GM18909 (cell line): ENCODE measurements at regions not wholly inside any gene's neighbourhood (a gene's known extent, or its start where the extent isn't known, plus 50 kb on each side); places are given as distances from the start of the nearest gene placed in this dataset.

Source experiments
- ATAC-seq: cut with Tn5 transposase; IDR thresholded peaks from one replicate; pipeline ENCODE4 v1.9.1; 2021; ENCODE audit warnings: mild to moderate bottlenecking; ENCODE audit not compliant: unreplicated experiment, poor library complexity

DNA sequence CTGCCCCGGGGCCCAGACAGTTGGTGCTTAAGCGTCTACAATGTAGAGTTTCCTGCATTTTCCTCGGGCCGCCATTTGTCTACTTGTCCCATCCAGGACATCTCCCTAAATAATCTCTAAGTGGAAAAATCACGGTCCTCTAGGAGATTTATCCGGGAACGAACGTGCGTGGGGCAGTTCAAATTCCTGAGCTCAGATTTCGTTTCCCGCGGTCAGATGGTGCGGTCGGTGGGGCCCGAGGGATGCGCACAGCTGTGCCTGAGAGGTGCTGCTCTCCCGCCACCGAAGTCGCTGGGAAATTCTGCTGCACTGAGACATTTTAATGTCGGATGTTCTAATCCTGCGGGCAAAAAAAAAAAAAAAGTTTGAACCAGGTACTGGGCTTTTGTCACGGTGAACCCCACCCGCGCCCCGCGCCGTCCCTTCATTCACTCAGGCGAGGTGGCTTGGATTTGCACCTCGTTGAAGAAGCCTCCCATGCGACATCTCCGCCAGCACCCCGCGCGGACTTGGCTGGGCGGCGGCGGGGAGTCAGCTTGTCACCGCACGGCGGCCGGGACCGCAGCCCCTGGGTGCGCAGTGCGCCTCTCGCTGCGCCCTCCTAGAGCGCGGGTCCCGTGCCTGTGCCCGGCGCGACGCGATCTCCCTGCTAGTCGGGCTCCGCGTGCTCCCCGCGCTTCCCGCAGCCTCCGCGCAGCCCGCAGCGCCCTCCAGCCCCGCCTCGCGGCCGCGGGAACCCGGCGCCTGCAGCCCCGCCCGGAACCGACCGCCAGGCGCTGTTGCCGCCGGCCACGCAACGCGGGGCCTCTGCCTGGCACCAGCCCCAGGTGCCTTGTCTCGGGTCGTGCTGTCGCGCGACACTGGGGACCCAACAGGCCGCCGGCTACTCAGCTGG is 191.9 kb upstream of the TCF4 start:
- peak; percentile 42 for ATAC-seq

DNA sequence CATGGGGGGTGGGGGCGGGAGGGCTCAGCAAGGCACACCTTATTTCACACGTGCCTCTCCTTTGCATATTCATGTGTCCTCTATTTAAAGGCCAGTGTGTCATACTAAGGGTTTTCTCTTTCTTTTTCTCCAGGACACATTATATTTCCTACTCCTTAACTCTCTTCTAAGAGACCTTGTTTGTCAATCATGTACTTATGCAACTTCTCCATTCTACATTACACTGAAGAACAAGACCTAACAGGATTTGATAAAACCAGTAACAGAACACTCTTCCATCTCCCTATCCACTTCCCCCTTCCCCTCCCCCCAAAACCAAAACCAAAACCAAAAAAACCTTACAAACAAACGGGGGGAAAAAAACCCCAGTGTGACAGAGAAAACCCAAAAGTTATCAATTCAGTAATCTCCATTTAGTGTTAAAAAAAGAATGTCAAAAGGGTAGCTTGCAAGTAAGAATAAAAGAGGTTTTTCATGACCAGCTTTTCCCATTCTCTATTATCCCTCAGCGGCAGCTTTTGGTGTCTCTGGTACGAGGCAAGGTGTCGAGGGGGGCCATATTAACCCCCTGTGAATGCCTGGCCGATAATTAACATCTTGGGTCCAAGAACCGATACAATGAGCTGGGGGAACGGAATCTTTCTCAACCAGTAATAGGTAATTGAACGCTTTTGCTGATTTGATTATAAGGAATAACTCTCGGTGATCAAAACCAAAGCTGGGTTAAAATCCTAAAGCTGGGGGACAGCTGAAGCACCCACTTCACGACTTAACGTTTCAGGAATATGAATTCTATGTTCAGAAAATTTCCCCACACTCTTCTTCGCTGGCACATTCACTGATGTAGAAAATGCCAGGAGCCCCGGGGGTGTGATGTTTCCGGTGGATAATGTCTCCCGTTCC is 191.0 kb upstream of the TCF4 start:
- ATAC-seq = no peak

DNA sequence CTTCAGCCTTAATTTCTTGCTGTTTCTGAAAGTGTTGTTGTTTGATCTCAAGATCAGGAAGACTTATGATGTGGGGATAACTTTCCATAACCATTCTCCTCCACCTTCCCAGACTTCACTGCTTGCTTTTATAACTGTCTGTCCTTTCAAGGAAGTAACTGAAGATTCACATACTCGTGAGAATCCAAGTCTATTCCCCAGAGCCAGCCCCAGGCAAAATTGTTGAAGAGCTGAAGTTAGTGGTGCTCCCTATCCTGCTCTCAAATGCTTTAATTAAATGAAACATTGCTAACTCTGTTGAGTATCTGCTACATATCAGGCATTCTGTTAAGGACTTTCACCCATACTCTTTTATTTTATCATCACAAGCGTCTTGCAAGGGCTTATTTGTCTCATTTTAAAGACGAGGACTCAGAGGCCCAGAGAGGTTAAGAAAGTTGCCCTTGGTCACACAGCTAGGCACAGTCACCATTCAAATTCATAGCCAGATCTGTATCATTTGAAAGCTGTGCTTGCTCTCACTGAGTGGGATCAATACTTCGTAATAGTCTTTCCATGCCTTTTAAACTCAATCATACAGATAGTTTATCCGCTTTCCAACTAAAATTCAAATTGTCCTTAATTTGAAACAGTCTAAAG is 189.8 kb upstream of the TCF4 start:
- no peak for ATAC-seq

- no peak for ATAC-seq
These were observed 188.0 kb upstream of the TCF4 start for GRCh38 chr18:55775972-55776371.

DNA sequence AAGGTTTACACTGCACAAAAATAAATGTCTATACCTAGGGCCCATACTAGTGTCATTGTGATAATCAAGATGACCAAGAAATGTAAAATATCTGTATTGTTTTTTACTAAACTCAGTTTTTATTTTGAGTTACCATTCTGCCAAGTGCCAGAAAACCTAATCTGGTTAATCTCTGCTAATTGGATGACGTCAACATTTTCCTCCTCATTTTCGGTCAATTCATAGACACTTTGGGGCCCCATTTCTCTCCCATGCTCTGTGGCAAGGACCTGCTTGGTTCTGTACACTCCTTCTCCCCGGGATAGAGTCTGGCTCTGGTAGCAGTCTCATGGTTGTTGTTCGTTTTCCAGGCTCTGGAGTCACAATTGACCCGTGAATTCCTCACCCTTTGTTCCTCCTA is 186.5 kb upstream of the TCF4 start:
- ATAC-seq = no peak

- no peak for ATAC-seq
These were observed 180.3 kb upstream of the TCF4 start for GRCh38 chr18:55768255-55768654.

DNA sequence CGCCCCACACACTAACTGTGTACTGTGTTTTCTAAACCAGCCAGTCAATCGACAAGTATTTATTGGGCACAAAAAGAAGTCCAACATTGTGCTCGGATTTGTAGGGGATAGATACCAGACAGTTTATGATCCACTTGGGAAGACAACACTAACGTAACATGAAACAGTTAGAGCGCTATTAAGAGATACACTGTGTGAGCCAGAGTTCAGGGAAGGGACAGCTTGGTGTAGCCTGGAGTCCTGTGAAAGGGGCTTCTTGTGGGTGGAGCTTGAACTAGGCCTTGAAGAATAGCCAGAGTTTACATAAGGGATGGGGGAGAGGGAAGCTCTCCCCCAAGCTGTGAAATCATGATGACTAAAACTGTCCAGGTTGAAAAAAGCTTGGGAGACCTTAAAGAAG is 176.4 kb upstream of the TCF4 start:
- no peak for ATAC-seq

DNA sequence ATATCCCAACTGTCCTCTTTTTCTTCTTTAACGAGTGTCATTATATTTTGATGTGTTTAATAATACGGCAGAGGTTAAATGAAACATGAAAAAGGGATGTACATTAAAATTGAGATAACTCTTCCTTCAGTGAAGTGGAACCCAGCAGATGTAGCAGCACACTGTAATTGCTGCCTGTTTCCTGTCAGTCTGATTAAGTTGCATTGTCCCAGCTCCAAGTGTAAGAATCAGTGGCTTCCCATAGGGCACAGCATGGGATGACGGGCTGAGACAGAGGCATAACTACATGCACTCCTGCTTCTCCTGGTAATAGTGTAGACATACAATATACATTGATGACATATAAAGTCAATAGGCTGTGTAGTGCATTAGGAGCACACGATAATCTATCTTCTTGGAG is 175.8 kb upstream of the TCF4 start:
- ATAC-seq = no peak

- no peak for ATAC-seq
These were observed 175.3 kb upstream of the TCF4 start for GRCh38 chr18:55763298-55763697.

- ATAC-seq = no peak
These were observed 174.4 kb upstream of the TCF4 start for GRCh38 chr18:55762424-55762823.

DNA sequence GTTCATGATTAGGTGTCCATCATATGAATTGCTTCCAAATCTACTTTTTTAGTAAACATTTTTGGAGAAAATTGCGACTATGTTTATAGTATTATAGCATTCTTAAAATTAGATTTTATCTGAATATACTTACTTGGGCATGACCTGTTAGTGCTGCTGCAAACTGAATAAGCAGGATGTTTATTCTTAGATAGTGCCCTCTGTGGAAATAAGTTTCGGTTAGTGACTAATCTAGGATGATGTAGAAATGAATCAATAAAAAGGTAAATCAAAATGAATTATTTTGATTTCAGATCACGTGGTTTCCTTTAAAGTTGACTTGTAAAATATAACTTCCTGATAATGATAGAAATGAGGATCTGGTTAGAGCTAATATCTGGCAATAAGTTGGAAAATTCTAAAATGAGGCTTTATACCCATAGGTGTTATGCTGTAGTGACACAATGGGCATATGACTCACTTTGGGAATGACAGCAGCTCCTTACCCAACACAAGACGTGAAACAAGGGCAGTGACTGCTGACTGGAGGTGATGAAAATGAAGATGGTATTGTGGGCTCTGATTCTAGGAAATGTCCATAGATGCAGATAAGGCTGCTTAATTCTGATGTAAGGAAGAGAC is 165.8 kb upstream of the TCF4 start:
- no peak for ATAC-seq

DNA sequence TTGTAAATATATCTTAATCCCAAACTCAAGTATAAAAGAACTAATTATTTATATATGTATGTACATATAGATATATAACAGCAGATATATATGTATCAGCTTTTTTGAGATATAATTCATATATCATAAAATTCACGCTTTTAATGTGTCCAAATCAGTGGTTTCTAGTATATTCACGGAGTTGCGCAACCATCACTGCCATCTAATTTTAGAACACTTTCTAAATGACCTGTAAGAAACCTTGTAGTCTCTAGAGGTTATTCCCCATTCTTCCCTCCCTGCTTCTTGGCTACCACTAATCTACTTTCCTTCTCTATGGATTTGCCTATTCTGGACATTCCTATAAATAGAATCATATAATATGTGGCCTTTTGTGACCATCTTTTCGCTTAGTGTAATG is 163.5 kb upstream of the TCF4 start:
- no peak for ATAC-seq

DNA sequence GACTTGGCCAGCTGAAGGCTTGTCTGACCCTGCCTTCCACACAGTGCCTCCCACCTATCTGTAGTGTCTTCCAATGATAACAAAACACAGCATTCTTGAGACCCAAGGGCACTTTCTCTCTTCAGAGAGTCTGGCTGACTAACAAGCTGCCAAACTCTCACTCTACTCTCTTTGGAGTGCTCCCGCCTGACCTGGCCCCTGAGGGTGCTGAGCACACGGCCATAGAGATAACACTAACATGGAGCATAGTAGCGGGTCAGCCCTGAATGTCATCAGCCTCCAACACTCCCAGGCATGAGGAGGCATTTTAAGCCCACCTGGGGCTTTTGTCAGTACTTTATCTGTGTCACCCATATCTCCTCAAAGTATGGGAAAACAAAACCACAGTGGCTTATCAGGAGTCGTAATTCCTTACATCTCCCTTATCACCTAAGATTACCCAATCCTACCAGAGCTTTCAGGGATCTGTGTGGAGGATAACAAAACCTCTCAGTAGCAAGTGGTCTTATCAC is 160.3 kb upstream of the TCF4 start:
- no peak for ATAC-seq

DNA sequence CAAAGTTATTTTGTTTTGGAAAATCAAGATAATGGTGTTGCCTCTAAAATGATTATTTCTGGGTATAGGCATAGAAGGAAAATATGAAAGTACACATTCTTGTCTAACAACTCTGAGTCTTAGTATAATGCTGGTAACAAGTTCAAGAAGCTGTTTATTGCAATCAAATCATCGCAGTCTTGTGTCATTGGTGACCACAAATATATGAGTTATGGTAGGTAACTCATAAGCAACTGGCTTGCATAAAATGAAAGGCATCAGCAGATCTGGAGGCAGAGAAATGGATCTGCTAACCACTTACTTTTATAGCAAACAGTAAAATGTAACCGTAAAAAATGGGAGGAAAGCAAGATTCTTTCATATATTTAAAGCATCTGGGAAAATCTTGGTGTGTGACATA is 156.2 kb upstream of the TCF4 start:
- ATAC-seq = no peak

DNA sequence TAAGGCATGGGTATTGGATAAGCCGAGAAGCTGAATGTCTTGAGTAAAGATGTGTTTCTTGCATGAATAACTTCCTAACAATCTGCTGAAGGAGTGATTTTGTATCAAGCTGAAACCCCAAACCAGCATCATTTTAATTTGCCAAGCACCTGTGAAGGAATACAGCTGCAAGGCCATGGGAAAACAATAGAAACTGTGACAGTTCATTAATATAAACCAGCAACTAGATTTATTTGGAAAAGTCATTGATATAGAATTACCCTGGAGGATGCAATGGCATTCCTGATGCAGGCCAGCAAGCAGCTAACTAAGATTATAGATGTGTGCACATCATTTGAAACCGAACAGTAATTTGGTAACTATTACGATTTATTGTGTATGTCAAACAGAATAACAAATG is 155.7 kb upstream of the TCF4 start:
- ATAC-seq = no peak

DNA sequence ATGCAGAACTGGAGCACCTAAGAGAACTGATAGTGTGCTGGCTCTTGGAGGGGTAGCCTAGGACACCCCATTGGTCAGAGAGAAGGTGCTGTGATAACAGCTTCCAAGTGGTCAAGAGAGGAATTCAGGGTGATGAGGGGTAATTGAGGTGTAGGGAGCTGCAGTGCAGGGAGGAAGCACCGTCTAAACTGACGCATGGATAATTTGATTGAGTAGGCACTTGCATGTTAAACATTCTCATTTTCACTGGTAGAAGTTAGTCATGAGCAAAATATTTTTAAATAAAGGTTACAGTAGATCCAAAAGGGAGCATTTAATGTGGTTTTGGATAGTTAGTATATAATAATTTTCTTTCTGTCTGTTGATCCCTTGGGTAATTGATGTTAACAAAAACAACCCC is 155.1 kb upstream of the TCF4 start:
- ATAC-seq = no peak

GRCh38 chr18:55739488-55739887 is 151.5 kb upstream of the TCF4 start:
- no peak for ATAC-seq

DNA sequence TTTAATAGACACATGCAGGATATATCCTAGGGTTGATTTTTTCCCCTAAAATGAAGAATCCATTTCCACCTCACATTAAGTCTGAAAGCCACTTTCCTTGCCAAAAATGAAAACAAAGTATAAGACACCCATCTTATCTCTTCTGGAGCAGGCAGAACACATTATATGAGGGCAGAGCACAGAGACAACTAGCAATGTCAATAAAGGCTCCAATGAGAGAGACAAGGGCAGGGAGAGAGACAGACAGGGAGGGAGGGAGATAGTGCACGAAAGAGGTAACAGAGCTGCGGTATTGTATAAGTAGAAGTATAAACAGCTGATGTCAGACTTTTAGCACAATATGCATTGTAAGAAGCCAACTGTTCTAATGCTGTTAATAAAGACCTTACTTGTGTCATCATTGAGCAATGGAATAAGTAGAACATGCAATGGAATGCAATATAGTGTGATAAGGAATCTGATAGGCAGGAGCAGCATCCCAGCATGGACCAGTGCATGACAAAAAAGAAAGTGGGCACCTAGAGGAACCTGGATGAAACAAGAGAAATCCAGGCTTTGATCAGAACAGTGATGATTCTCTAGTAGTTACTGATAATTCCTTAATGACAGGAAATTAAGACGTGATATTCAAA is 150.6 kb upstream of the TCF4 start:
- no peak for ATAC-seq

- no peak for ATAC-seq
These were observed 149.9 kb upstream of the TCF4 start for GRCh38 chr18:55737781-55738468.
